MM.1S (cell line): ENCODE measurements at regions not wholly inside any gene's neighbourhood (a gene's known extent, or its start where the extent isn't known, plus 50 kb on each side); places are given as distances from the start of the nearest gene placed in this dataset.

ENCODE experiments used
- DNase-seq: peaks from one replicate; pipeline ENCODE4 v3.0.0-alpha.2; 2015
- H2AFZ ChIP-seq: fragments of 300-600 bp; sonication (generic); 2 replicates; pipeline ENCODE4 v1.6.0; 2016; ENCODE audit warnings: antibody characterized with exemption, low read length
- H3F3A ChIP-seq: fragments of 300-600 bp; sonication (generic); 2 replicates; pipeline ENCODE4 v1.6.1; 2016; ENCODE audit warnings: mild to moderate bottlenecking, antibody characterized with exemption, low read length, moderate library complexity, mixed read lengths; ENCODE audit not compliant: insufficient read depth
- H3K27ac ChIP-seq: fragments of 300-600 bp; sonication (generic); 2 replicates; pipeline ENCODE4 v1.5.1; 2016; ENCODE audit warnings: mild to moderate bottlenecking, low read length
- H3K27me3 ChIP-seq: fragments of 300-600 bp; sonication (generic); replicated peaks from 2 replicates; pipeline ENCODE4 v1.6.0; 2016; ENCODE audit warnings: low read length; ENCODE audit not compliant: insufficient read depth
- H3K36me3 ChIP-seq: fragments of 300-600 bp; sonication (generic); replicated peaks from 2 replicates; pipeline ENCODE4 v1.6.1; 2016; ENCODE audit warnings: mild to moderate bottlenecking, low read length, mixed read lengths; ENCODE audit not compliant: insufficient read depth
- H3K4me1 ChIP-seq: fragments of 300-600 bp; sonication (generic); 2 replicates; pipeline ENCODE4 v1.6.1; 2016; ENCODE audit warnings: low read length, mixed read lengths
- H3K4me2 ChIP-seq: fragments of 300-600 bp; sonication (generic); 2 replicates; pipeline ENCODE4 v1.6.0; 2016; ENCODE audit warnings: low read depth, low read length
- H3K4me3 ChIP-seq: fragments of 300-600 bp; sonication (generic); 2 replicates; pipeline ENCODE4 v1.5.1; 2016; ENCODE audit warnings: low read length, mixed read lengths
- H3K79me2 ChIP-seq: fragments of 300-600 bp; sonication (generic); 2 replicates; pipeline ENCODE4 v1.6.1; 2016; ENCODE audit warnings: mixed run types, low read length, mixed read lengths
- H3K9ac ChIP-seq: fragments of 300-600 bp; sonication (generic); 2 replicates; pipeline ENCODE4 v1.6.1; 2016; ENCODE audit warnings: low read length, mixed read lengths
- H3K9me2 ChIP-seq: fragments of 300-600 bp; sonication (generic); replicated peaks from 2 replicates; pipeline ENCODE4 v1.6.1; 2016; ENCODE audit warnings: mild to moderate bottlenecking, low read length, mixed read lengths; ENCODE audit not compliant: insufficient read depth
- H3K9me3 ChIP-seq: fragments of 300-600 bp; sonication (generic); replicated peaks from 2 replicates; pipeline ENCODE4 v1.6.1; 2016; ENCODE audit warnings: mild to moderate bottlenecking, low read length, mixed read lengths; ENCODE audit not compliant: insufficient read depth
- H4K20me1 ChIP-seq: fragments of 300-600 bp; sonication (generic); 2 replicates; pipeline ENCODE4 v1.6.1; 2016; ENCODE audit warnings: mild to moderate bottlenecking, low read length, moderate library complexity, mixed read lengths; ENCODE audit not compliant: insufficient read depth
- CTCF ChIP-seq: fragments of 300-600 bp; sonication (generic); IDR thresholded peaks from 2 replicates; pipeline ENCODE4 v1.5.1; 2016; ENCODE audit warnings: antibody characterized with exemption, low read length, mixed read lengths
- EZH2 ChIP-seq: fragments of 300-600 bp; sonication (generic); optimal IDR thresholded peaks from 2 replicates; pipeline ENCODE3; 2017; ENCODE audit warnings: low read depth, mild to moderate bottlenecking, antibody characterized with exemption, low read length, mixed read lengths
- EZH2phosphoT487 ChIP-seq: fragments of 300-600 bp; sonication (generic); IDR thresholded peaks from 2 replicates; pipeline ENCODE4 v1.6.1; 2018; ENCODE audit warnings: antibody characterized with exemption, low read length

DNA sequence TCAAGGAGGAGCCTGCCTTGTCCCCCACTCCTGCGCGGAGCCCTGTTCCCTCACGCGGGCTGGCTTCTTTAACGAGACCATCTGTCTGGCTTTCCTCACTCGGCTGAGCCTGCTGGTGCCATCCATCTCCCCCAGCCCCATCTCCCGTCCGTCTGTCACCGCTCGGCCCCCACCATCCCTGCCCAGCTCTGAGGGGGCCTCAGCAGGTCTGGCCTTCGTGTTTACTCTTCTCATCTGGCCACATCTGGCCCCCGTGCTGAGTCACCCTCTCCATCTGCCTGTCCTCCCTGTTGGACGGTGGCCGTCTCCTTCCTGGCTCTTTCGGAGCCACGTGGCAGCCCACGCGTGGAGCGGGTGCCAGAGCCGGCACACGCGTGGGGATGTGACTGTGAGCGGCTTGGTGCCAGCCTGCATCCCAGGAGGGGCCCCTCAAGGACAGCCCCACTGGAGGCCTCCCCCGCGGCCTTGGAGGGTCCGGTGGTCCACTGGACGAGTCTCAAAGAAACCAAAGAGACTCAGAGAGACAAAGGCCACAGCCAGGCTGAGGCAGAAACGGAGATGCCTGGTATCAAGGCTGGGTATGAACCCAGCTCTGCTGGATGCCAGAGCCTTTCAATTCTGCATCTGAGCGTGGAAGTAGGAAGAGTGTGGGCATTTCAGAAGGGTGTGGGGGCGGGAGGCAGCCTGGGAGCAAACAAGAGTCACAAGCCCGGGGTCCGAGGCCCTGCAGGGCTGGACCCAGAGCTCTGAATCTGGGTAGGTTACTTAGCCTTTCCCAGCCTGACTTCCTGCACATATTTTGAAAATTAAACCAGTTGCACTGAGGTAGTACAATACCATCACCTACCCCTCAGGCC is 76.7 kb upstream of the UNC5A start:
- H3K79me2 ChIP-seq, result no peaks in the 10 kb centered on the region
- no peaks in the 10 kb centered on the region for H3F3A ChIP-seq
- H4K20me1 ChIP-seq, result no peaks in the 10 kb centered on the region
- no peaks in the 10 kb centered on the region for H3K9me2 ChIP-seq
- H3K36me3 ChIP-seq, result no peaks in the 10 kb centered on the region
- no peak overlapping the region for H2AFZ ChIP-seq
- no peak for DNase-seq
- no peak overlapping the region for H3K9ac ChIP-seq
- H3K9me3 ChIP-seq, result no peaks in the 10 kb centered on the region
- H3K27me3 ChIP-seq, result peaks cover 97% of the 10 kb centered on the region
- H3K4me2 ChIP-seq, result no peak overlapping the region
- H3K27ac ChIP-seq, result no peak overlapping the region
- no peak for TF ChIP-seq CTCF
- TF ChIP-seq EZH2, result no peak
- no peaks in the 10 kb centered on the region for H3K4me1 ChIP-seq
- no peak overlapping the region for H3K4me3 ChIP-seq

GRCh38 chr5:176734756-176735342 is 75.5 kb upstream of the UNC5A start:
- Histone ChIP-seq H3K9me3 (no peaks in the 10 kb centered on the region), H3K9ac (no peak overlapping the region), H3F3A (no peaks in the 10 kb centered on the region), H2AFZ (no peak overlapping the region), H4K20me1 (no peaks in the 10 kb centered on the region), H3K79me2 (no peaks in the 10 kb centered on the region), H3K36me3 (no peaks in the 10 kb centered on the region), H3K4me3 (no peak overlapping the region), H3K4me2 (no peak overlapping the region), H3K9me2 (no peaks in the 10 kb centered on the region), H3K27me3 (peaks cover 97% of the 10 kb centered on the region), H3K4me1 (no peaks in the 10 kb centered on the region), H3K27ac (no peak overlapping the region)
- DNase-seq, result no peak
- TF ChIP-seq CTCF (no peak), EZH2phosphoT487 (no peak), EZH2 (no peak)

DNA sequence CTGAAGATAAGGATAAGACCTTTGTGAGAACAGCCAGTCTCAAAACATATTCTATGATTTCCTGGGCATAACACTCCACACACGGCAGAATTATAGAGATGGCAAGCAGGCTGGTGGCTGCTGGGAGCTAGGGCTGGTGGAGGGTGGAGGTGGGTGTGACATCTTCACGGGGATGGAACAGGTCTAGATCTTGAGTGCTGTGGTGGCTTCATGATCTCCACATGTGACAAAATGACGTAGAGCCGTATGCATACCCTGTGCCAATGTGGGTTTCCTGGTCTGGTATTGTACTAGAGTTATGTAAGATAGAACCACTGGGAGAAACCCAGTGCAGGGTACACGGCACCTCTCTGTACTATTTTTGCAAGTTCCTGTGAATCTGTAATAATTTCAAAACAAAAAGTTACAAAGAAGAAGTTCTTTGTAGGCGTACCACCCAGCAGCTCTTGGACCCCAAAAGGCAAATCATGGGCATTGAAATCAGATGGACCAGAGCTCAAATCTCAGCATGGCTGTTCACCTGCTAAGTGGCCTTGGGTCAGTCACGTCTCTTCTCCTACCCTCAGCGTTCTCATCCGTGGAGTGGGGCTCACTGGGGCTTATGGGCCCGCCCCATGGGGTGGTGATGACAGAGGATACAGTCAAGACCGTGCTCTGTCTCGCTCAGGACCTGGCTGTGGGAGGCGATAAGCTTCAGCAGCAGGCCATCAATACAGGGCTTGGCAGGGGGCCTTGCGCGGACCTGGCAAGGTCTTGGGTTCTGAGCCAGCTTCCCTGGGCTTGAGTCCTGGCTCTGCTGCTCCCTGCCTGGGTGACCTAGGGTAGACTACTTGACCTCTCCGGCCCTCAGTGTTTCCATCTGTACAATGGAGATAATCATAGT is 74.7 kb upstream of the UNC5A start:
- Histone ChIP-seq H3K4me3 (no peak overlapping the region), H3F3A (no peaks in the 10 kb centered on the region), H3K27me3 (peaks cover 97% of the 10 kb centered on the region), H4K20me1 (no peaks in the 10 kb centered on the region), H3K79me2 (no peaks in the 10 kb centered on the region), H3K4me1 (no peaks in the 10 kb centered on the region), H3K9me3 (no peaks in the 10 kb centered on the region), H2AFZ (no peak overlapping the region), H3K4me2 (no peak overlapping the region), H3K36me3 (no peaks in the 10 kb centered on the region), H3K9ac (no peak overlapping the region), H3K9me2 (no peaks in the 10 kb centered on the region), H3K27ac (no peak overlapping the region)
- no peak for TF ChIP-seq CTCF
- TF ChIP-seq EZH2, result no peak
- no peak for TF ChIP-seq EZH2phosphoT487
- no peak for DNase-seq
